Activated CD4-positive, alpha-beta T cell treated with anti-CD3 and anti-CD28 coated beads, Interleukin-2, amount 50 U/mL, for 48 hours (primary cell): ENCODE measurements at regions not wholly inside any gene's neighbourhood (a gene's known extent, or its start where the extent isn't known, plus 50 kb on each side); places are given as distances from the start of the nearest gene placed in this dataset.

Experiments
- DNase-seq, 2 experiments: peaks; one replicate each; pipeline ENCODE4 v3.0.0-alpha.2; 2020

GRCh38 chr22:49213731-49214352 lies 613.8 kb downstream of the BRD1 start:
- no peak for DNase-seq

DNA sequence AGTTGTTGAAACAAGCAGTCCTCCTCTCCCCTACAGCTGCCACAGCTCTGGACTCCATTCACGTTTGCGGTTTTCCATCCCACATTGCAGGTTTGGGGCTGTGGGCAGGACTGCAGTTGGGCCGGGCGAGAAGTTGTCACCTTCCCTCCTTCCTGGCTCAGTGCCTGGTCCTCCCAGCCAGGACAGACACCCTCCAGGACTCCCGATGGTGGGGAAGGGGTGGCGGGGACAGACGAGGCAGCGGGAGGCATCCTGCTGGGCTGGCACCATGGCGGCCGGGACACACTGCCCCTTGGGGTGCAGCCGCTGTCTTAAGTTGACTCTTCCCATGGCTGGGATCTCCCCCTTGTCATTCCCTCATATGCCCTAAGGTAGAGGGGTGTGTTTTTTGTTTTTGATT lies 615.2 kb downstream of the BRD1 start:
- DNase-seq: no peak

DNA sequence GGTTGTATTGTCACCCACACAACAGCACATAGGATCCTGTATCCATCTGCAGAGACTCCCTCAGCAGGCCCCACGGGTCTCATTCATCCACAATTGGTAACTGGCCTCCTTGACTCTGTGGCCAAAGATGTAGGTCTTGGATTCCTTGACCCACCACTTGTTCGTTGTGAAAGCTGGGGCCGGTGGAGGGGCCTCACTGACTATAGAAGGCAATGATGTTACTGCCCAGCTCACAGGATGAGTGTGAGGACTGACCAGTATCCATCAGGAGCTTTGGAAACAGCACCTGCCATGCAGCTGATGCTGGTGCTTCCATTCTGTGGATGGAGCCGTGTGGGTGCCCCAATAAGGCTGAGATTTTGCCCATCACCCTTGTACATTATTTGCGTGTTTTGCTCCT lies 615.7 kb downstream of the BRD1 start:
- no peak for DNase-seq

DNA sequence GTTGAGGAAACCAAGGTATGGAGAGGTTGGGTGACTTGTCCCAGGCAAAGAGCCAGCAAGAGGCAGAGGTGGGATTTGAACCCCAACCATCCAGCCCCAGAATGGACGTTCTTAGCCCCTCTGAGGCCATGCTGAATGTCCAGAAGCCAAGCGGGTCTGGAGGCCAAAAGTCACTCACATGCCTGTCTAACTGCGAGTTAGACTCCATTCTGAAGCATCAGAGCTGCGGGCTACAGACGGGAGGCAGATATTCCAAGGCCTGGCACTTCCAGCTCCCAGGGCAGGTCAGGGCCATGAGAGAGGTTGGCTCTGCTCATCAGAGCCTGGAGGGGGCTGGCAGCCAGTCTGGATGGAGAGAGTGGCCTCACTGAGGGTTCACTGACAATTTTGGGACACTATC lies 616.5 kb downstream of the BRD1 start:
- no peak for DNase-seq

- DNase-seq: no peak
Measured at GRCh38 chr22:49210606-49211005, 617.1 kb downstream of the BRD1 start.

- DNase-seq: no peak
Measured at GRCh38 chr22:49209452-49210195, 618.0 kb downstream of the BRD1 start.

DNA sequence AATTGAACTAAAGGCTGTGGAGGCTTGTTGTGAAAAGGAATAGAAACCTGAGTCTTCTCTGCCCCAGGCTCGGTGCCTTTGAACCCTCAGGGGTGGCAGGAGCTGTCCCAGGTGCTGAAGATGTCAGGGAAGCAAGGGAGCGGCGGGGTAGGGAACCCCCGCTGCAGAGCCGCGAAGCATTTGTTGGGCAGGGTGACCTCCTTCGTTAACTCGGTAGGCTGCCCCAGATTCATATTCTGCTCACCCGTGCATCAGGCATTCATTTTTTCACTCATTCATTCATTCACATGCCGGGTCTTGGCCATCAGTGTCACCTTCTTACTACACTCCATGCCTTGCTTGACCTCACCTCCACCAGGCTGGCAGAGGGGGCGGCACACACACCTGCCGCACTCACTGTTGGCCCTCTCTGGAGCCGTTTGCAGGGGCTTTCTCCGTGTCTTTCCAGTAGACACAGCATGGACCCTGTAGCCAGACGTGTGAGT lies 618.9 kb downstream of the BRD1 start:
- DNase-seq: no peak

DNA sequence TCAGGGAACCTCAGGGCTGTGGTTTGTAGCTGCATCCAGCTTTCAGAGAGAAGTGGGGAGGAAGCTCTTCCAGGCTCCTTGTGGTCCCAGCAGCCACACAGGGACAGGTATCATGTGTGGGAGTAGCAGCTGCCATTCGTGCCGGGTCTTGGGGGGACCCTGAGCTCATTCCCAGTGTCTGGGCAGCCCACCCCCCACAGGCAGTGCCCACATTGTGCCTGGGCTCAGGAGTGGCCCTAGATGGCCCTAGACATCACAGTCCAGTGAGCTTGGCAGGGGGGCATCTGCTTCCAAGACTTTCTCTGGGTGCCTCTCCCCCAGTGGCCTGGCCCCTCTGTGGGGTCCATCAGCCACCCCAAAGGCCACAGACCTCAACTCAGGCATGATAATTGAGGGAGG lies 619.7 kb downstream of the BRD1 start:
- no peak for DNase-seq

DNA sequence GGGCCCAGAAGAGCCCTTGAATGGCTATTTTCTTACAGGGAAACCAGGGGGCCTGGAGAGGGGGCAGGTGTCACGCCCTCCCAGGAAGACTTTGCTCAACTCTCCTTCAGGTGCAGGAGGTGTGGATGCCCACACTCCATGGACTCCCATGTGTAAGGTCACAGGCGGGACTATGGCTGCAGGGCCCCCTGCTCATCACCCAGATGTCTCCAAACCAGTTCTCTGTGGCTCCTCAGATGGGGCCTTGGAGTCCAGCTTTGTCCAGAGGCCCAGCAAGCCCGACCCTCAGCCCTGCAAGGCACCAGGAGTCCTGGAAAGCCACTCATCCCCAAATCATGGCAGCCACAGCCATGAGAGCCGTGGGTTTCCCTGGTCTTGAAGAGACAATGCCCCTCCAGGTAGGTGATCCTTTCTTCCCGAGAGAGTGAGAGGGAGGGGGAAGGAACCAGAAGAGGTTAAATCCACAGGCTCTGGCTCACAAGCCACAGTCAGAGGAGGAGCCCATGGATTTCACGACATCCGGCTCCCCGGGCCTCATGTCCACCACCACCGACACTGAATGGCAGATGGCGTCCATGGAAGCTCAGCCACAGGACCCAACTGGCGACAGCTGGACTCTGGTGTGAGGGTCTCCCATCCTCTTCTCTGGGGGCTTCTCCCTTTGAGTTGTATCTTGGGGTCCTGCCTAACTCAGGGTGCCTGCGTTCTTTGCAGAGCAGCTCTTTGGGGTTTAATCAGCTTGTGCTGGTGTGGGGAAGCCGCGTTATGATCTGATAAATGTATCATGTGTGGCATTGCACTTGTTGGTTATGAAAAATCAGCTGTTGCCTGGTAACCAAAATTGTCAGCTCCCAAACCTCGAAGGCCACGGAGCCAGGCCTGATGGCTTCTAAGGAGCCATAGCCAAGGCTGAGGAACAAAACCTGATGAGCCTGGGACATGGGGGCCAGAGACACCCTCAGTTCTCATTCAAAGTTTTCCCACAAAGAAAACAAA lies 620.4 kb downstream of the BRD1 start:
- DNase-seq: no peak

GRCh38 chr22:49206281-49206680 lies 621.4 kb downstream of the BRD1 start:
- DNase-seq: no peak

GRCh38 chr22:49205483-49205800 lies 622.2 kb downstream of the BRD1 start:
- DNase-seq: no peak

DNA sequence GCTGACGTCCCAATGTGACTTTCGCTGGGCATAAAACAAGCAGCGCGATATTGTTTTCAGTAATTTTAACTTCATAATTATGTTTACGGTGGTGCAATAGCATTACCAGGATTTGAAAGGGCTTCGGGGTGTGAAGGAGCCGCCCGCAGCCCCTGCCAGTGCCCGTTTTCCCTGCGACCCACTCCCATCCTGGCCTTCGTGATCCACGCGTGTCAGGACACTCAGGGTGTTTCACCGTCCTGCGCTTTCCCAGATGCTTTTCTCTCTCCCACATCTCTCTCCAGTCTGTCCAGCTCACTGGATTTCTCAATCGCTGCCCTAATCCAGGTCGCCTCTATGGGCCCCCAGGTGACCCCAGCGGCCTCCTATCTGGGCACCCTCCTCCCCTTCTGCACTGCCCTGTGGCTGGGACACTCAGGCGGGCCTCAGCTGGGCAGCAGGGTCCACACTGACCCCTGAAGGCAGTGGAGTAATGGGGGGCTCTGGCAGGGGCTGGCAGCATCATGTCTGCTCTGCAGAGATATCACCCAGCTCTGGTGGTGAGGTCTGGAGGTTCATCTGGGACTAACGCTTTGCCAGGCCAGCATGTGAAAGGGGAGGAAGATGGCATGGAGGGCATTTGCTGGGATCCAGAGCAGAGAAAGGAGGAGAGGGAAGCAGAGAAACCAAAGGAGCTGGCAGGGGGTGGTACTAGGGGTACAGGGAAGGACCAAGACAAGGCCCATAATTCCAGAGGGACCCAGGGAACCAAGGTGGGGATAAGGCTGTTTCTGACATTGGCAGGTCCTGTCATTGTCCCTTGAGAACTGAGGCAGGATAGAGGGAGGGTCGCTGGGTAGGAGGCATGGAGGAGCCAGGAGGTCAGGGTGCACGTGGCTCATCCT lies 622.8 kb downstream of the BRD1 start:
- DNase-seq: no peak

- DNase-seq: no peak
Measured at GRCh38 chr22:49203859-49204598, 623.6 kb downstream of the BRD1 start.

DNA sequence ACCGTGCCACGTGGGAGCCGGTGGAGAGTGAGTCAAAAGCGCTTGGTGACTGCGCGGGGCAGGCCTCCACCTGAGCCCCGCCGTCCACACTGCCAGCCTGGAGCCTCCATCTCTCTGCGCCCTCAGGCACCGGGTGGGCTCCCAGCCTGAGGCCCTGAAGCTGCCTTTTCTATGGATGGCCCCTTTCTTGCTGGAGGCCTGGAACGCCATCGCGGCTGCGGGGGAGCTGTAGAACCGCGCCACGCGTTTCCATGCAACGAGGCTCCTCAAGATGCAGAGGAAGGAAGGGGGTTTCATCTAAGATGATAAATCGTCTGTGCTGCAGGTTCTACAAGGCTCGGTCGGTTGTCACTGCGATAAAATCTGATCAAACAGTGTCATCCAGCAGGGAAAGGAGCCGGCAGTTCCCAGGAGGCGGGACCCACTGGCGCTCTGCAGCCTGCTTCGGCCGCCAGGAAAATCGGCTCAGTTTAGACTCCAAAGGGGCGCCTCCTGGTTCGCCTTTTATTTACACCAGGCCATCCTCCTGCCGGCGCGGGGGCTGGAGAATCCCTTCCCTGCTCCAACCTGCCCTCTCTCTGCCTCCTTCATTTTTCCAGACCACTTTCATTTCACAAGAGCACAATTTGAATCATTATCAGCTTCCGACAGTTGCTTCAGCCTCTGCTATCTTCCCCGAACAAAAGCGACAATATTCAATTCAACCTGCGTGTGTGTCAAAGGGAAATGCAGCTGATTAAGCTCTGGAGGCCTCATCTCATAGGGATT lies 624.4 kb downstream of the BRD1 start:
- no peak for DNase-seq

DNA sequence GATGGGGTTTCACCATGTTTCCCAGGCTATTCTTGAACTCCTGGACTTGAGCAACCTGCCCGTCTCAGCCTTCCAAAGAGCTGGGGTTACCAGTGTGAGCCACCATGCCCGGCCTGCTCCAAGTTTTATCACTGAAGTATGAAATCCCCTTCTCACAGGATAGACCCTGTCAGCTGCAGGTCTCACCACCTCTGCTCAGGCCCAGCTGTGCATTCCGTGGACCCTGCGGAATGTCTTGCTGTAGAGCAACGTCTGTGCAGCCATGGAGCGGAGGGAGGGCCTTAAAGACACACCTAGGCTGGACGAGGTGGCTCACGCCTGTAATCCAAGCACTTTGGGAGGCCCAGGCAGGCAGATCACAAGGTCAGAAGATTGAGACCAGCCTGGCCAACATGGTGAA lies 625.4 kb downstream of the BRD1 start:
- no peak for DNase-seq

DNA sequence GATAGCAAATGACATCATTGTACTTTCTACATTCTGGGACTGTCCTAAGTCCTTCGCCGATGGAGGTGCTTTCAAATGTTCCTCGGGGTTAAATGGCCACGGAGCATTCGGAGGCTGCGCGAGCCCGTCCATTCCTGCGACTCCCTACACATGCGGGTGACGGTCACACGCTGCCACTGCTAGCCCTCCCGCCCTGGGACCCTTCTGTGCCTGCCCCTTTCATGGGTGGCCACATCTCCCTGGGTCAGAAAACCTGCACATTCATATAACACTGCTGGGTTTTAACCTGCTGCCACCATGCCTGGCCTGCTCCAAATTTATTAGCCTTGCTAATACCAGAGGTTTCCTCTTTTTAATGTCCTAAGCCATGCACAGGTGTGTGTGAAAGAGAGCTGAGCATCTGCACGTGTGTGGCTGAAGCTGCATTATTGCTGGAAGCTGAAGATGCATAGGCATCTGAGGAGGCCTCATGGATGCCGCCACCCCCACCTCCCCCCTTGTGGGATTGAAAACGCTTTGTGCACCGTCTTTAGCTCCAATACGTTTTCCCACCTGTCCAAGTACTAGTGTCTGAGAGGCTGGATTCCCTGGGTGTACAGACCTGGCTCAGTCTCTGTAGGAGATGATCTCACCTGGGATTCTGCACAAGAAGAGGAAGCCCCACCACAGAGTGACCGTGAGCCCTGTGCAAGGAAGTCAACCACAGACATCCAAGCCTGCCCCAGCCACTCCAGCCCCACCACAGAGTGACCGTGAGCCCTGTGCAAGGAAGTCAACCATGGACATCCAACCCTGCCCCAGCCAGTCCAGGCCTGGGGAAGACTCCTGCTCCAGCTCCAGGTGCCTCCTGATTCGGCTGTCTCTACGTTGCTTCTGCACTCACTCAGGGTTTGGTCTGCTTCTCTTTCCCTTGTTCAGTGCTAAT lies 626.4 kb downstream of the BRD1 start:
- no peak for DNase-seq

DNA sequence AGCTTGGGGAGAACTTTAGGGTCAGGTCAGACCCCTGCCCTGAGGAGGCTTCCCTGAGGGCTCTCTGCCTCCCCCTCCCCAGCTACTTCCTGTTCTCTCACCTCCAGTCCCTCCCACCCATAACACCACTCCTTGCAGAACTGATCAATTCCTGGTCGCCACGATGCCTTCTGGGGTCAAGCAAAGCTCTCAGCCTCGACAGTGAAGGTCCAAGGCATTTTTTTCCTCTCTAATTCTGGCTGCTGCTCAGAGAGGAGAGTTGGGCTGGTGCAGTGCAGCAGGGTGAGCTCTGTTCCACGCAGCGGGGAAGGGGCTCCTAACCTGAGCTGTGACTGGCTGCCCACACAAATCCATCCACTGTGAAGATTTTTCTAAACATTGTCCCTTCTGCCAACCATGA lies 628.4 kb downstream of the BRD1 start:
- DNase-seq: no peak

DNA sequence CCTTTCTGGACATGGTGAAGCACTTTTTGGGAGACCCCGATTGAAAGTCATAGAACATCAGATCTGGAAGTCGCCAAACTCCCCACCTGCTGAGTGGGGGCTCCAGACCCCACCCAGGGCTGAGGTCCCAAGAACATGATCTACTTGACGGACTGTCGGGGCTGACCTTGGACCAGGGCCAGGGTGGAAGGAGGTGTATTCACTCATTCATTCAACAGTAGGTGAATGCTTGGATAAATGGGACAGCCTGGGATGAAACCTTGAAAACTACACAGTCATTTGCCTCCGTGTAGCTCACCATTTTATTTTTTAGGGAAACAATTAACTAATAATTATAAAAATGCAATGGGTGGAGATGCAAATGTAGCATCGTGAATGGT lies 629.0 kb downstream of the BRD1 start:
- no peak for DNase-seq

- DNase-seq: no peak
Measured at GRCh38 chr22:49197986-49198704, 629.5 kb downstream of the BRD1 start.
